Adrenal gland (tissue), 5 donors: ENCODE measurements at regions not wholly inside any gene's neighbourhood (a gene's known extent, or its start where the extent isn't known, plus 50 kb on each side); places are given as distances from the start of the nearest gene placed in this dataset.

Source experiments
- CTCF ChIP-seq, 6 experiments: fragments of 450-650 bp in 4 of 6; fragments of 200-600 bp in 2 of 6; sonication (generic) in 1 of 6; IDR thresholded peaks; 1 replicate in 5 of 6; 2 replicates in 1 of 6; pipeline versions ENCODE4 v1.5.1 to v1.8.0; 2016 to 2021; ENCODE audit warnings: antibody characterized with exemption in 6 of 6, mild to moderate bottlenecking in 2 of 6, moderate library complexity in 1 of 6
- POLR2A ChIP-seq, 2 donors: fragments of 450-650 bp; IDR thresholded peaks; one replicate each; pipeline ENCODE4 v1.6.1; 2017; ENCODE audit warnings: antibody characterized with exemption in 2 of 2, mild to moderate bottlenecking in 2 of 2, moderate library complexity in 1 of 2
- donor health status: DM: no; HTN: no; CAD: no.

- no peak for TF ChIP-seq CTCF (IDR thresholded peaks at IDR 0.05)
- no peak for TF ChIP-seq POLR2A (IDR thresholded peaks at IDR 0.05)
These were observed 348.1 kb downstream of the FOXL1 start for GRCh38 chr16:86926181-86927094.
